Esophagus squamous epithelium (tissue), 4 donors: ENCODE measurements at regions not wholly inside any gene's neighbourhood (a gene's known extent, or its start where the extent isn't known, plus 50 kb on each side); places are given as distances from the start of the nearest gene placed in this dataset.

Experiments
- CTCF ChIP-seq, 6 experiments: fragments of 450-650 bp in 4 of 6; fragments of 200-600 bp in 2 of 6; sonication (generic) in 2 of 6; IDR thresholded peaks; one replicate each; pipeline ENCODE4 v1.5.1; 2016 to 2019; ENCODE audit warnings: antibody characterized with exemption in 6 of 6, mild to moderate bottlenecking in 4 of 6, moderate library complexity in 4 of 6
- POLR2A ChIP-seq, 4 donors: fragments of 450-650 bp; IDR thresholded peaks; one replicate each; pipeline ENCODE4 v1.6.1; 2017; ENCODE audit warnings: antibody characterized with exemption in 4 of 4, mild to moderate bottlenecking in 4 of 4, moderate library complexity in 3 of 4

GRCh38 chr12:30839643-30840220 lies 85.0 kb upstream of the CAPRIN2 start:
- TF ChIP-seq CTCF (IDR thresholded peaks at IDR 0.05) (no peak), POLR2A (IDR thresholded peaks at IDR 0.05) (no peak)
